IPS-NIHi11 (cell line): ENCODE measurements at regions not wholly inside any gene's neighbourhood (a gene's known extent, or its start where the extent isn't known, plus 50 kb on each side); places are given as distances from the start of the nearest gene placed in this dataset.

Source experiments
- DNase-seq: peaks from one replicate; pipeline ENCODE4 v3.0.0; 2012; ENCODE audit warnings: mixed read lengths, low spot score

DNA sequence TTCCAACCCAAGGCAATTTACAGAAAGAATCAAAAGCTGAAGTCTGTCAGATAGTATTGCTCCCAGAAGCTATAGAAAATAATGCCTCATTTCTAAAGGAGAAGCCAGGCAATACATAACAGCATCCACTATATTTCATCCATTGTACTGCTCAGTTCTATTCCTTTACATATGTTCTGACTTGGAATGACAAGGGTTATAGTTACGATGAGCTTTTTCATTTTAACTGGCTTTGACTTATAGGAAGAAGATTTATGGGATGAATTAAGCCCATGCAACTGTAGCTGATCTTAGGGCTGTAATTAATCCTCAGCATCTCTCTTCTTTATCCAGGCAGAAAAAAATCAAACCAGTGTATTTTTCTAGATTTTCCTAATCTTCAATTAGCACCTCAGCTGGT lies 676.3 kb upstream of the CCDC54 start:
- no peak for DNase-seq

DNA sequence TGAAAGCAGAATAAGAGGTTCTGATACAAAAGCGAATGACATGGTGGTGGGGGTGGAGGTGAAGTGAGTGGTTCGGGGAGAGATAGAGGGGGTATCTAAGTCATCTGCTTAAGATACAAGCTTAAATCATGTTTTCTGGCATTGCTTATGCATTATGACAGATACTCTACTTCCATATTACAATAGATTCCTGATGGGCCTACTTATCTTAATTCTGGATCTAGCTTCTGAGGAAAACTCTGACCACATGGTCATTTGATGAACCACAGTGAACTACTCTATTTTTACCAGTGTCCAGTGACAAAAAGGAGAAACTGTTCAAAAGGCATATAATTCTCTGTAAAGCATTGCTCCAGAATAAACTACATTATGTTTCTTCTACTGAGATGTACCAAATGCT lies 673.7 kb upstream of the CCDC54 start:
- no peak for DNase-seq

- DNase-seq: no peak
Measured at GRCh38 chr3:106707347-106707746, 669.9 kb upstream of the CCDC54 start.

DNA sequence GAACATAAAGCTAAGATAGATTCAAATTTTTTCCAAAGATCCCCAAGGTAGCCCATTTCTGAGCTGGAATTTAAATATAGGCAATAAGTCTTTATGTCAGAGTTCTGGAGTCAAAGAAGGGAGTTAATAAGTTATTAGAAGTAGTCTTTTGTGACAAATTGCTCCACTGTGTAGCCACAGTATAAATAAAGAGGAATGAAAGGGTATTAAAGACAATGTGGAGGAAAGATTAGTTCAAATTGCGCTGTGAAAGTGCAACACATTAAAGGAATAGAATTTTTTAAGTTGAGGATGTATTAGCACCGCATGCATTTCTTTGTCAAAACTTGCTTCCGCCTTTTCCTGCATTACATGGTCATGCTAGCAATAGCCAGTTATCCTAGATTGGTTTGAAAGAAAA lies 666.6 kb upstream of the CCDC54 start:
- no peak for DNase-seq

- no peak for DNase-seq
Measured at GRCh38 chr3:106711650-106712049, 665.6 kb upstream of the CCDC54 start.

DNA sequence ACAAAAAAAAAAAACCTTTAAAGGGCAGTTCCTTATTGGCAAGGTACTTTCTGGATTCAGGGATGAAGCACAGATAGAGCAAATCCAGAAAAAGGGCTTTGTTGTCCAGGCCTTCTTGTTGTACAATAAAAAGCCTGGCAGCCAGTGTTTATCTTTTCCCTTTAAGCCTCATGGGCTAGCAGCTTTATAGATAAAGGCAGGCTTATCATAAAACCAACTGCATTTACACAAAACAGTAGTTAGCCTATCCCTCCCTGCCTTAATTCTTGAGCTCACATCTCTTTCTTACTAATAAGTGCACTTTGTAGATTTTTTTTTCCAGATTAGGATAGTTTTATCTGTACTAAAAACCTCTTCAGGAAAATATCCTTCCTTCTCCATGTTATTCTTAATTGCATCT lies 662.8 kb upstream of the CCDC54 start:
- no peak for DNase-seq

DNA sequence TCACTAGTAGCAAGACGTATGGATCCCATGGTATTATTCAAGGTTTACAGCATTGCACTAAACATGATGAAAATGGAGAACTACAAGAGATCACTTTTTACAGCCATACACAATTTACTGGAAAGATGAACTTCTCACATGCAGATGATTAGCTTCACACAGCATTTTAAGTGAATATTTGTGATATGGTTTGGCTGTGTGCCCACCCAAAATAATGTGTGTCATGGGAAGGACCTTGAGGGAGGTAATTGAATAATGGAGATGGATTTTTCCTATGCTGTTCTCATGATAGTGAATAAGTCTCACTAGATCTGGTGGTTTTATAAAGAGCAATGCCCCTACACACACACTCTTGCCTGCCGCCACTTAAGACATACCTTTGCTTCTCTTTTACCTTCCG lies 662.0 kb upstream of the CCDC54 start:
- DNase-seq: no peak

DNA sequence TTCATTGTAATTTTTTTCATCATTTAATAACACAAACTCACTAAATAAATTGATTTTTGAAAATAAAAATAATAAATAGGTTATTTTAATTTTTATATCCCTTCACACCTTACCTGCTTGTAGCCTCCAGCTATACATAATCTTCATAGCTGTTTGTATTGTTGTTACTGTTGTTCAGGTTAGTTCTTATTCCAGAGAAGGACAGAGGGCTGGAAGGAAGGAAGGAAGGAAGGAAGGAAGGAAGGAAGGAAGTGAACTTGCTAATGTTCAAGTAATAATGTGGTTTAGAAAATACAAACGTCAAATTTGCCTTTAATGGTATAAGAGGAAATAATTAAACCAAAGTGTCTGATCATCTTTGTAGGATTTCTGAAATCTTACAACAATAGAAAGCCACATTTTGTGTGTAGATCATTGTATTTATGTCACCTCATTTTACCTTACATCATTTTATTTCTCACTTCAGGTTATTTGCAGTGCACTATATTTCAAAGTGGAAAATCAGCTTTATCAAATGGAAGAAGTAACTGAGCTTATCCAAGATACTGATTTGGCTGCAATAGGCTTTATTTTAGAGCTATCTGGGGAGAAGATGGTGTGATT lies 660.0 kb upstream of the CCDC54 start:
- no peak for DNase-seq

GRCh38 chr3:106719077-106719476 lies 658.2 kb upstream of the CCDC54 start:
- DNase-seq: no peak

DNA sequence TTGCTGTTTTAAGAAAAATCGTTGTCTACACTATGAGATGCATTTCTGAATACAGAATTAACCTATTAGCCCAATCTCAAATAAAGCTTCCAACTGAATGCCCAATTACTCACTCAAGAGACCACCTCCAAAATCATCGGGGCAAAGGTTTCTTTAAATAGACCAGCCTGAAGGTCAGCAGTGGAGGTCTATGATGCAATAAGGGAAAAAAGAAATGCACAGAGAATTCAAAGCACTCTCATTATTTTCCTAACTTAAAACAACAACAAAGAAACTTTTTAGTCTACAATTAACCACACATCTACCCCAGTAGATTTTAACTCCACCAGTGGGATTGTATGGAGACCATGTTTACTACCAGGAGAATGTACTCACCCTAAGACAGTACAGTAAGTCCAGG lies 657.7 kb upstream of the CCDC54 start:
- no peak for DNase-seq

DNA sequence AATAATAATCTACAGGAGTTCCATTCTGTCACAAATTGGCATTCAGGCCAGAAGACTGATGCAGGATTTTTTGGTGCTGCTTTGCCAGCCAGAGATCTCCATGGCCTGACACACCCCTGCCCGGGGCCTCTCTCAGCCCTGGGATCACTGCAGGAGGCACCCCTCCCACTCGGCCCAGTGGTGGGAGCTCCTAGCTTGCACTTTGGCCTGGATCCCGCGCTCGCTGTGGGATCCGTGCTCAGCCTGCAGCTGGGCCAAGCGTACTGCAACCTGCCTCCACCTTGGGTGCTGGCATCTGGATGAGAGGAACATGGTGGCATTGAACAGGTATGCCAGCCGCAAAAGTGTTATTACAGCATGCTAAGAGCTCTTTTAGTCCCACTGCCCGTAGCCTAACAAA lies 656.7 kb upstream of the CCDC54 start:
- DNase-seq: no peak

DNA sequence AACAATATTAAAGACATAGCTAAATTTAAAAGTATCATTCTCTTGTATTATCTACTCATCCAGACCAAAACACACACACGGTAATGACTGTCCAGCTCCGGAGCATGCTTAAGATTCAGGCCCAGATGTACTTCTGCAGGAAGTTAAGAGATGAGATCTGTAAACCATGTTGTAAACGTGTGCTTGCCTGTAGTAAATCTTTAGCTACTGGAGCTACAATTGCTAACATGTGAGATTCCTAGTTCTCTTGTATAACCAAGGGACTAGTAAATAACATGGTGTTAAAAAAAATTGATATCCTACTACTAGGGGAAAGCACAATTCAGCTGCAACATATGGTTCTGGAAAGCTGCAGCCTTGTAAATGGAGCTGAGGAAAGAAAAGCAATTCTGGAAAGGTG lies 651.7 kb upstream of the CCDC54 start:
- DNase-seq: no peak

GRCh38 chr3:106728315-106729098 lies 648.7 kb upstream of the CCDC54 start:
- no peak for DNase-seq

GRCh38 chr3:106729481-106729880 lies 647.8 kb upstream of the CCDC54 start:
- DNase-seq: no peak

GRCh38 chr3:106731230-106731629 lies 646.0 kb upstream of the CCDC54 start:
- no peak for DNase-seq

DNA sequence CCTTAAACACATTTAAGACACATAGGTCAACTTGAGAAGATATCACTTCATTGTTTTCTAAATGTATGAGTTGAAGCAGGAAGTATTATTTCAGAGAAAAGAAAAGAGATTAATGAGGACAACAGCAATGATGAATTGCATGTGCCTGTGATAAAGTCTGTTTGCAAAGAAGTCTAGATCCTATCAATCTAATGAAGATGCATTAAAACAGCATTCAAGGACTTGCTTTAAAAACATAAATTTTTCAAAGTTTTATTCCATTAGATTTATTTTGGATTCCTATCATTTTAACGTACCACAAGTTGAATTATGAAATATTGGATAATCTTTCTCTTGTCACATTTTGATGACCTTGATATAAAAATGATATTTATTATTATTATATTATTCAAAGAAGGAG lies 642.5 kb upstream of the CCDC54 start:
- no peak for DNase-seq

DNA sequence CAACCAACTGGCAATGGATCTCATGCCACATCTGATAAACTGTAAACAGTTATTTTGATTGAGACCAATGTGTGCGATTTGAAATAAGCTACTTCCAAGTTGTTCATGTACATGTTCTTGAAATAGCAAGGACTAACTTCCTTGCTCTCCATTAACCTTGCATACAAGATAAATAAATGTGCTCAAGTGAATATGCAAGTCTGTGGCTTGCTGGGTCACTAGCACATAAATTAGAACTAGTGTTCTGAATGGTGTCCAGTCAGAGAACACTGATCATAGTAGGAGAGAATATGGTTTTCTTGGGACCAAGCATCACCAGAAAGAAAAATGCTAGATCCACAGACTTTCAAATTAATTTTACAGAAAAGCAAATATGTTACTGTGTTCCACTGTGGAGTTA lies 640.0 kb upstream of the CCDC54 start:
- no peak for DNase-seq

- no peak for DNase-seq
Measured at GRCh38 chr3:106740116-106740515, 637.1 kb upstream of the CCDC54 start.

DNA sequence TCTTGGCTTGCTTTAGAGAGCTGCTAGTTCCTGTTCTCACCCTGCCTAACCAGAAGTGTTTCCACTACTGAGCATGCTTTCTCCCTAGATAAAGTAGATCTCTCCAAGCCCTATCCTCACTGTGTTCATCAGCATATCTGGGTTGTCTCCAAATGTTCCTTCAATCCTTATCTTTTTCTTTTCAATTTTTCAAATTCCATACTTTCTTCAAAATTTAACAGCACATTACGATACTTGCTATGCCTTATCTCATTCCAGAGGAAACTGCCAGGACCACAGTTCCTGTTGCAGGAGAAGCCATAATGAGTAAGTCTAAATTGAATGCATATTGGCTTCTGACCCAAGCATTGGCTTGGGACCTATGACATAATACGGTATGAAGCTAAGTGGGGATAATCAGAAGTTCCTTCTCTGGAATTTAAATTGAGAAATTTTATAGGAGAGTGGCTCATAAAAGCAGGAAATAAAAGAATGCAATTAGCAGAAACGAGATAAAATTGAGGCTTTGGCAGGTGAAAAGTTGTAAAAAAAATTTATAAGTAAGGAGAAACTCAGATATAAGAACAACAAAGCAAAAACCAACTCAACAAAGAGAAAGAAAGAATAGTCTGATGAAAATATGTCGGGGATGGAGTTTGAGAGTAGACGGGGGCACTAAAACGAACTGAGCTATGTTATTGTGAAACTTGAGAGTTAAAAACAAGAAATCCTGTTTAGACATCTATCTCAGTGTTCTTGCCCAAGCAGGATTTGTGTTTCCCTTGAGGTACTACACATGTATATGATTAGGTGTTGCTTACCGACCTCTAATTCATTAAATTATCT lies 631.7 kb upstream of the CCDC54 start:
- DNase-seq: no peak

DNA sequence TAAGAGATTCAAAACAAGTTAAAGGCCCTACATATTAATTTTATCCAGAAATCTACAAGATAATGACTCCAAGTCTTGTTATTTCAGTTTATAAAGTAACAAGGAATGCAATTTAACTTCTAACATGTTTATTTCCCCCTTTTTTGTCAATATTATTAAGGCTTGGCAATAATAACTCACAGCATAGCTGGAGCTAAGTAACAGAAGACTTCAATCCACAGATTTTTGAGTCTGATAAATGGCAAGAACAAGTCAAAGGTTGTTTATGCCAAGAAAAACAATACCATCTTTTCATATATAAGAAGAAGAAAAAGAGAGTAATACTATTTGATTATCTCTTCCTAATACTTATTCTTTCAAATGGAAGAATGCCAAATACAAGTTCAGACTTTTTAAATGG lies 631.0 kb upstream of the CCDC54 start:
- no peak for DNase-seq

DNA sequence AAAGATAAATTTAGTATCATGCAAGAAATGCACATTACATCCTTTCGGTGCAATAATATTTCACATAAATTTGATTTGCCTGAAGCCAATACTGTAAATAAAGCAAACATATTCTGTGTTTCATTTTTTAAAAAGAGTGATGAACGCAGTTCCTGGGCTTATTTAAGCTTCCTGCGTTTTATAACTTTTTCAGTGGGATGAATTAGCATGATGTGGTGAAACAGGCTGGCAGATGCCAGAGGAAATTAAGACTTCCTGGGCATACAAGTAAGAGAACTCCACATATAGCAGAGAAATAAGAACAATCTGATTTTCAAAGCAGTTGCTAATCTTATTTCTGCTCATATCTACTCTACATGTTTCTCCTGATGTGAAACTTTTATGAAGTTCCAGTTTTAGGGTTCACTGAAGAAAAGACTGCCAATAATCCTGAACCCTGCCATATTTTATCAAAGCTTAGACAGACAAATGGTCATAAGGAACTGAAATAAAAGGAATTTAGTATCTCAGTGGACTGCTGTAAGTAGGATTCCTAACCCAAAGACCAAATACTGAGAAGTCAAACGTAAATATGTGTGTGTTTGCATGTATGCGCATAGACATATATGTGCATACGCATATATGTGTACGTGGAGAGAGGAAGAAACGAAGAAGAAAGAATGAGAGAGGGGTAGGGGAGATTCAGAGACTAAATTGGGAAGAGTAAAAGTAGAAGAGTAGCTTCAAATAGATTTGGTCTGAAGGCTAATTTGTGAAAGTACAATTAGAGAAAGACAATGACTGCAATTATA lies 628.6 kb upstream of the CCDC54 start:
- no peak for DNase-seq

GRCh38 chr3:106750092-106750491 lies 627.1 kb upstream of the CCDC54 start:
- no peak for DNase-seq
